ENCODE measurements at regions not wholly inside any gene's neighbourhood (a gene's known extent, or its start where the extent isn't known, plus 50 kb on each side); places are given as distances from the start of the nearest gene placed in this dataset.

GRCh38 chr3:166324401-166324800 is 487.2 kb upstream of the BCHE start:
- ChIA-PET POLR2A (no interaction called here), CTCF (no interaction called here)
- H3K9me3 ChIP-seq (ENCODE audit: low read length), result no peaks in the 10 kb centered on the region
- H3K4me1 ChIP-seq (ENCODE audit: insufficient read depth, low read length), result no peaks in the 10 kb centered on the region
- Mint-ChIP-seq H3K9me3 (peaks cover 4 to 27% (median 11%) of the 10 kb centered on the region in 5 donors), H3K27me3 (no peaks in the 10 kb centered on the region), H3K36me3 (no peaks in the 10 kb centered on the region), H3K4me1 (no peaks in the 10 kb centered on the region), H3K27ac (no peak overlapping the region), H3K4me3 (no peak overlapping the region)
- no peaks in the 10 kb centered on the region for H3K27me3 ChIP-seq (ENCODE audit: insufficient read depth, low read length, poor library complexity, severe bottlenecking)
- H3K36me3 ChIP-seq (ENCODE audit: insufficient read depth, low read length), result no peaks in the 10 kb centered on the region
- no peak overlapping the region for H3K4me3 ChIP-seq (ENCODE audit: low read length)
- H3K27ac ChIP-seq (ENCODE audit: low read depth, low read length), result no peak overlapping the region
- DNase-seq, result no peak

- Histone ChIP-seq H3K9me3 (ENCODE audit: low read length) (no peaks in the 10 kb centered on the region), H3K36me3 (ENCODE audit: insufficient read depth, low read length) (no peaks in the 10 kb centered on the region), H3K4me1 (ENCODE audit: insufficient read depth, low read length) (no peaks in the 10 kb centered on the region), H3K4me3 (ENCODE audit: low read length) (no peak overlapping the region), H3K27me3 (ENCODE audit: insufficient read depth, low read length, poor library complexity, severe bottlenecking) (no peaks in the 10 kb centered on the region), H3K27ac (ENCODE audit: low read depth, low read length) (no peak overlapping the region)
- H3K4me3 Mint-ChIP-seq, result no peak overlapping the region
- no peaks in the 10 kb centered on the region for H3K4me1 Mint-ChIP-seq
- peaks cover 2 to 24% (median 14%) of the 10 kb centered on the region in 5 donors for H3K9me3 Mint-ChIP-seq
- H3K36me3 Mint-ChIP-seq, result no peaks in the 10 kb centered on the region
- H3K27ac Mint-ChIP-seq, result no peak overlapping the region
- DNase-seq, result no peak
- POLR2A ChIA-PET, result no interaction called here
- CTCF ChIA-PET, result no interaction called here
- no peaks in the 10 kb centered on the region for H3K27me3 Mint-ChIP-seq
Measured at GRCh38 chr3:166322391-166322790, 485.2 kb upstream of the BCHE start.

- H3K9me3 Mint-ChIP-seq, result peaks cover 0 to 3% (median 0%) of the 10 kb centered on the region in 5 donors
Measured at GRCh38 chr3:166307756-166308350, 470.6 kb upstream of the BCHE start.

GRCh38 chr3:166304584-166304983 is 467.4 kb upstream of the BCHE start:
- POLR2A ChIA-PET, result no interaction called here
- H3K27ac Mint-ChIP-seq, result no peak overlapping the region
- peaks cover 0 to 1% (median 0%) of the 10 kb centered on the region in 3 donors for H3K36me3 Mint-ChIP-seq
- H3K4me1 Mint-ChIP-seq, result no peaks in the 10 kb centered on the region
- H3K9me3 Mint-ChIP-seq, result peaks cover 0 to 16% (median 2%) of the 10 kb centered on the region in 5 donors
- no peaks in the 10 kb centered on the region for H3K27me3 Mint-ChIP-seq
- no peak overlapping the region for H3K4me3 Mint-ChIP-seq
- Histone ChIP-seq H3K36me3 (ENCODE audit: insufficient read depth, low read length) (no peaks in the 10 kb centered on the region), H3K4me3 (ENCODE audit: low read length) (no peak overlapping the region), H3K9me3 (ENCODE audit: low read length) (no peaks in the 10 kb centered on the region), H3K27me3 (ENCODE audit: insufficient read depth, low read length, poor library complexity, severe bottlenecking) (no peaks in the 10 kb centered on the region), H3K4me1 (ENCODE audit: insufficient read depth, low read length) (no peaks in the 10 kb centered on the region), H3K27ac (ENCODE audit: low read depth, low read length) (no peak overlapping the region)
- CTCF ChIA-PET, result no interaction called here
- no peak for DNase-seq

More at GRCh38 chr3:166307756-166308350, 470.6 kb upstream of the BCHE start:
- no peaks in the 10 kb centered on the region for H3K27me3 ChIP-seq (ENCODE audit: insufficient read depth, low read length, poor library complexity, severe bottlenecking)
- no peak overlapping the region for H3K4me3 Mint-ChIP-seq
- POLR2A ChIA-PET, result no interaction called here
- H3K9me3 ChIP-seq (ENCODE audit: low read length), result no peaks in the 10 kb centered on the region
- no peak for DNase-seq
- no peaks in the 10 kb centered on the region for H3K36me3 ChIP-seq (ENCODE audit: insufficient read depth, low read length)
- no peak overlapping the region for H3K27ac ChIP-seq (ENCODE audit: low read depth, low read length)
- H3K4me1 ChIP-seq (ENCODE audit: insufficient read depth, low read length), result no peaks in the 10 kb centered on the region
- H3K27ac Mint-ChIP-seq, result no peak overlapping the region
- no peak overlapping the region for H3K4me3 ChIP-seq (ENCODE audit: low read length)
- CTCF ChIA-PET, result no interaction called here
- no peaks in the 10 kb centered on the region for H3K36me3 Mint-ChIP-seq
- H3K27me3 Mint-ChIP-seq, result no peaks in the 10 kb centered on the region
- no peaks in the 10 kb centered on the region for H3K4me1 Mint-ChIP-seq

- Mint-ChIP-seq H3K9me3 (peaks cover 0 to 21% (median 2%) of the 10 kb centered on the region in 5 donors), H3K4me3 (no peak overlapping the region), H3K27ac (no peak overlapping the region), H3K36me3 (peaks cover 0 to 1% (median 0%) of the 10 kb centered on the region in 3 donors), H3K27me3 (no peaks in the 10 kb centered on the region), H3K4me1 (no peaks in the 10 kb centered on the region)
- Histone ChIP-seq H3K4me1 (ENCODE audit: insufficient read depth, low read length) (no peaks in the 10 kb centered on the region), H3K27ac (ENCODE audit: low read depth, low read length) (no peak overlapping the region), H3K27me3 (ENCODE audit: insufficient read depth, low read length, poor library complexity, severe bottlenecking) (no peaks in the 10 kb centered on the region), H3K9me3 (ENCODE audit: low read length) (no peaks in the 10 kb centered on the region), H3K4me3 (ENCODE audit: low read length) (no peak overlapping the region), H3K36me3 (ENCODE audit: insufficient read depth, low read length) (no peaks in the 10 kb centered on the region)
- no peak for DNase-seq
- POLR2A ChIA-PET, result no interaction called here
- CTCF ChIA-PET, result no interaction called here
Measured at GRCh38 chr3:166303681-166304080, 466.5 kb upstream of the BCHE start.

- H3K4me3 ChIP-seq (ENCODE audit: low read length), result no peak overlapping the region
- H3K4me1 ChIP-seq (ENCODE audit: insufficient read depth, low read length), result no peaks in the 10 kb centered on the region
- Mint-ChIP-seq H3K27me3 (no peaks in the 10 kb centered on the region), H3K36me3 (peaks cover 0 to 1% (median 0%) of the 10 kb centered on the region in 3 donors), H3K9me3 (peaks cover 1 to 27% (median 2%) of the 10 kb centered on the region in 5 donors), H3K4me1 (no peaks in the 10 kb centered on the region), H3K27ac (no peak overlapping the region), H3K4me3 (no peak overlapping the region)
- no peak for DNase-seq
- ChIA-PET CTCF (no interaction called here), POLR2A (no interaction called here)
- no peaks in the 10 kb centered on the region for H3K27me3 ChIP-seq (ENCODE audit: insufficient read depth, low read length, poor library complexity, severe bottlenecking)
- no peak overlapping the region for H3K27ac ChIP-seq (ENCODE audit: low read depth, low read length)
- no peaks in the 10 kb centered on the region for H3K36me3 ChIP-seq (ENCODE audit: insufficient read depth, low read length)
- H3K9me3 ChIP-seq (ENCODE audit: low read length), result no peaks in the 10 kb centered on the region
Measured at GRCh38 chr3:166302331-166302730, 465.1 kb upstream of the BCHE start.

- DNase-seq, result no peak
Measured at GRCh38 chr3:166296179-166296783, 459.1 kb upstream of the BCHE start.

GRCh38 chr3:166291186-166291955 is 454.1 kb upstream of the BCHE start:
- H3K36me3 ChIP-seq (ENCODE audit: insufficient read depth, low read length), result no peaks in the 10 kb centered on the region
- H3K4me1 Mint-ChIP-seq, result no peaks in the 10 kb centered on the region
- no peak overlapping the region for H3K27ac Mint-ChIP-seq
- CTCF ChIA-PET, result no interaction called here
- no peak overlapping the region for H3K27ac ChIP-seq (ENCODE audit: low read depth, low read length)
- H3K36me3 Mint-ChIP-seq, result no peaks in the 10 kb centered on the region
- no peaks in the 10 kb centered on the region for H3K4me1 ChIP-seq (ENCODE audit: insufficient read depth, low read length)
- no peaks in the 10 kb centered on the region for H3K9me3 ChIP-seq (ENCODE audit: low read length)
- H3K4me3 Mint-ChIP-seq, result no peak overlapping the region
- no peak for DNase-seq
- no peak overlapping the region for H3K4me3 ChIP-seq (ENCODE audit: low read length)
- H3K27me3 Mint-ChIP-seq, result no peaks in the 10 kb centered on the region
- POLR2A ChIA-PET, result no interaction called here
- H3K9me3 Mint-ChIP-seq, result peaks cover 0 to 32% (median 7%) of the 10 kb centered on the region in 5 donors
- no peaks in the 10 kb centered on the region for H3K27me3 ChIP-seq (ENCODE audit: insufficient read depth, low read length, poor library complexity, severe bottlenecking)

More at GRCh38 chr3:166296179-166296783, 459.1 kb upstream of the BCHE start:
- Histone ChIP-seq H3K9me3 (ENCODE audit: low read length) (no peaks in the 10 kb centered on the region), H3K27me3 (ENCODE audit: insufficient read depth, low read length, poor library complexity, severe bottlenecking) (no peaks in the 10 kb centered on the region), H3K4me1 (ENCODE audit: insufficient read depth, low read length) (no peaks in the 10 kb centered on the region), H3K27ac (ENCODE audit: low read depth, low read length) (no peak overlapping the region), H3K4me3 (ENCODE audit: low read length) (no peak overlapping the region), H3K36me3 (ENCODE audit: insufficient read depth, low read length) (no peaks in the 10 kb centered on the region)
- ChIA-PET POLR2A (no interaction called here), CTCF (no interaction called here)
- H3K27me3 Mint-ChIP-seq, result no peaks in the 10 kb centered on the region
- no peak overlapping the region for H3K4me3 Mint-ChIP-seq
- H3K27ac Mint-ChIP-seq, result no peak overlapping the region
- H3K4me1 Mint-ChIP-seq, result no peaks in the 10 kb centered on the region
- H3K36me3 Mint-ChIP-seq, result peaks cover 0 to 1% (median 0%) of the 10 kb centered on the region in 3 donors
- peaks cover 1 to 29% (median 8%) of the 10 kb centered on the region in 5 donors for H3K9me3 Mint-ChIP-seq

Measured in CD8-positive, alpha-beta memory T cell (primary cell).